GM21381 (cell line): ENCODE measurements at regions not wholly inside any gene's neighbourhood (a gene's known extent, or its start where the extent isn't known, plus 50 kb on each side); places are given as distances from the start of the nearest gene placed in this dataset.

ENCODE experiments used
- ATAC-seq: cut with Tn5 transposase; IDR thresholded peaks from one replicate; pipeline ENCODE4 v1.9.1; 2021; ENCODE audit warnings: mild to moderate bottlenecking, moderate library complexity; ENCODE audit not compliant: unreplicated experiment

DNA sequence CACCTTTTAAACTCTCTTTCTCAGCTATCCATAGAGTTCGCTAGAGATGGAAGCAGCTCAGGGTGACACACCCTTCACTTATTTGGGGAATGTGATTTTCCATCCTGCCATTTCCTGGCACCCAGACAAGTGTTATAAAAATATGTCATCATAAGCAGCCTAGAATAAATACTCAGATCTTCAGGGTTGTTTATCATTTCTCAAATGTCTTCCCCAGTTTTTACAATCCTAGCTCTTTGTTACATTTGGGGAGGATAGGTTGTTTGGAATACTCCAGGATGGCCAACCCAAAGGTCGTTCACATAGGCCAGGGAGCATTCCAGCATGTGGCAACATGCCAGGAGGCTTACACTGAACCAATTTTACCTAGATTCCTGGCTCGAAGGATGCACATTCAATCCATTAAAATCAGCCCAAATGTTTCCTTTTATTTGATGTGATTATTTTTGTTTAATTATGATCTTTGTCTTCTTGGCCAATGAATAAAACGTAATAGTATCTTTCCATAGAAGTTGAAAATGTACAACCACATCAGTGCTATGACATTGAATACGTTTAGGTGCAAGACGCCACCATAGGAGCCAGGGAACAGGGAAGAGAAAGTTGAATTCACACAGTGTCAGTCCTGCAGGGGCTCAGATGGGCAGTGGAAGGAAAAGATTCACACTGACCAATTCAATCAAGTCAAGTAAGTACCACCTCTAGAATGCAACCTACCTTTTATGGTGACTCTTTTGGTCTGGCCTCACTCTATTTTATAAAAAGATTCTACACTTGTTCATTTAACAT lies 537.7 kb upstream of the MDFIC2 start:
- no peak for ATAC-seq

DNA sequence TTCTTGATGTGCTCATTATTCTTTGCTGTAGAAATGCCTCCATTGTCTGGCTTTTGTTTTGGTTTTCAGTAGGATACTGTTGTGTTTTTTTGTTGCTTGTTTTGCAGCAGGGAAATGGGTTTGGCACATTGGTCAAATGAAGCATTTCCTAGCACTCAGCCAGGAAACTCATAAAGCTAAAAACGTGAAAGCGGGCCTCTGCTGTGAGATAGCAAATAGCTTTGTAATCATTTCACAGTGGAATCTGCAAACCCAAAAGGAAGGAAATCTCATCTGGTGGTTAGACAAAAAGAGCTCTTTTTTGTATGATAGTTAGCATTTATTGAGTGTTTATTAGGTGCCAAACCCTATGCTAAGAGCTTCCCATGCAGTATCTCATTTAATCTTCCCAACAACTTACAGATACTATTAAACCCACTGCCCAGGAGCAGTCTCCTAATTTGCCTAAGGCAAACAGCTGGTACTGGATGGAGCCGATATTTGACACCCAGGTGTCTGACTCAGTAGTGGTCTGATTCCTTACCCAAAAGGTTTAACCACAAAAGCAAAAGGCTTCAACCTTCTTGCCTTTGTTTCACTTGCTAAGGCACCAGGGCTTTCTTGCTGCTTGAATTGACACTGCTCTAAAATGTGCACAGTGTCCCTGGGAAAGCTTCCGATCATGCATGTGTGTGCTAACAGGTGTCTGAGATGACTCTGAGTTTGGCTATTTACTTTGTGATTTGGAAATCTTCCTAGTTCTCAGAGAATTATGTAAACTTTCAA lies 527.9 kb upstream of the MDFIC2 start:
- no peak for ATAC-seq

DNA sequence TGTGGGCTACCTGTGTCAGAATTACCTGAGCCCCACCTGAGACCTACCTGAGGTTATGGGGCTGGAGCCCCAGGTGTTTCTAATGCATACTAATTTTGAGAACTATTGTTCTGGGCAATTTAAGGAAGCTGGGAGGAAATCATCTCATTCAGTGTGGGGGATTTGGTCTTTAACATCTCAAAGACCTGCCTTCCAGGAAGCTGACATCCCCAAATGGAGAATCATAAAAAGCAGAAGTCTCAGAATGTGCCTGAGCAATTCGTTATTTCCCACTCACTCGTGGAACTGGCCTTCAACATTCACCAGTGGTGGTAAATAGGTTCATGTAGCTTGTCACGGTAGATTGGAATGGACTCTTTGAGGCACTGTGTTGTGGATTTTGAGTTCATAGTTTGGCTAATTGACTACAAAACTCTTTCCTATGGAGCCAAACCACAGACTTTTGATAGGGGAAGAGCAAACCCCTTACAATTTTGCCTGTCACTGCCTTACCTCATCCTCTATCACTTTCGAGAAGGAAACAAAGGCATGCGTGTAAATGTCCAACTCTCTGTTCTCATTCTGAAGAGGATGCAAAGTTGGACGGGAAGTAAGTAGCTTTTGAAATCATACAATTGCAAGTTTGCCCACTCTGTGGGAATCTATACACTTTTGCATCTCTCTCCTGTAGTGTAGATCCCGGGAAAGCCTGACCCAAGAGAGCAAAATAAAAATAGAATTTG lies 521.0 kb upstream of the MDFIC2 start:
- no peak for ATAC-seq

- no peak for ATAC-seq
Measured at GRCh38 chr3:70832834-70833205, 520.4 kb upstream of the MDFIC2 start.

DNA sequence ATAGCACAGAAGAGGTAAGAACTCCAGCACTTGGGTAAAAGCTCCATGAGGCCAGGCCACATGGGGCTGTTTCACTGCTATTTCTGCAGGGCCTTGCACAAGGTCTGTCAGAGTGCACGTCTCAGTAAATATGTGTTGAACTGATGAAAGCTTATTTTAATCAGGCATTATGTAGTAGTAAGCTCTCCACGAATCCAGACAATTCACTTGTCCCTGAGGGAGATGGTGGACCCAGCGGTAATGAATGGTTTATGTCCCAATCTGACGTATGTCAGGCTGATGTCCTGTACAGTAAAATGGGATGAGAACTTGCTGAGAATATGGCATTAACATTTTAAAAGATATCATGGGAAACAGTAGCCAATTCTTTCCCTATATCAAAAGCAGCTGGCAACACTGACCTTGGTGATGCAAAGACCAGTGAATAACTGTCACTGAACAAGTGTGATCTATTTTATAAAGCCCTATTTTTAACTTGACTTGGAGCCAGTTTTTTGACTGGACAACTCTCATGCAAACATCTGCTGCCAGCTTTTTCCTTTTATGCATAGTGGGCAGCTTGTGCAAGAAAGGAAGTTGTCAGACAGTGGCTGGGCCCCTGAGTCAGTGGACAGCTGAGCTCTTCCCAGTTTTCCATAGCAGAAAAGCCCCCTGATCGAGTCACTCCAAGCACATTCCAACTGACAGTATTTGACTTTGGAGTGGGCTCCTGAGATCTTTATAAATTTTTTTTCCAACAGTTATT lies 519.8 kb upstream of the MDFIC2 start:
- no peak for ATAC-seq

- no peak for ATAC-seq
Measured at GRCh38 chr3:70829092-70829491, 516.7 kb upstream of the MDFIC2 start.

DNA sequence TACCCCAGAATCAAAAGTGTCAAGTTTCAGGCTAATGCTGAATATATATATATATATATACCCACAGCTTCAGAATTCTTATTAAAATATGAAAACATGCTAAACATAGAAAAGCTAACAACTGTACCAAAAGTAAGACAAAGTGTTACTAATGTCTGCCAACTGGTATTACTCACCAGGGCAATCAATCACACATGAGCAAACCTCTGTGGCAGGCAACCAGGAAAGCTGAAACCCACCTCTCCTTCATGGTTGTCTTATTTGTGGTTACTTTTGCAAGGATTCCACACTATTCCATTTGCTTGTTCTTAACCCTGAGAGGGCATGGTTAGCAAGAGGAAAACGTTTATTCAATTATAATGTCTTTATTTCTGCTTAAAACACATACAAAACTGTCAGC lies 512.3 kb upstream of the MDFIC2 start:
- no peak for ATAC-seq

GRCh38 chr3:70824078-70824477 lies 511.6 kb upstream of the MDFIC2 start:
- ATAC-seq = no peak

DNA sequence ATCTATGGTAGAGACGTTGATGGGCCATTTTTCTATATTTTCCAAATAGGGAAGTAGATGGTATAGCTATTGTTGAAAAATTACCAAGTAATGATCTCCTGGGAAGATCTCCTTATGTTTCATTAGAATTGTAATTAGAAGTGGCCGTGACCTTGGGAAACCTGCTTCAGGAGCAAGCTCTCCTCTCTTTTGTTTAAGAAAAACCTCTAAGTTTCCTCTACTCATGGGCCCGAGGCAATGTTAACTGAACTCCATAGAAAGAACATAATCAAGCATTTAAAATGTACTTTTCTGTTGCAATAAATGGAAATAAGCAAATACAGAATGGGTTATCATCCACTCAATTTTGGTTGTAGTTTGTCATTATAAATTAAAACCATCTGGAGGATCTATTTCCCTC lies 511.2 kb upstream of the MDFIC2 start:
- ATAC-seq = no peak

DNA sequence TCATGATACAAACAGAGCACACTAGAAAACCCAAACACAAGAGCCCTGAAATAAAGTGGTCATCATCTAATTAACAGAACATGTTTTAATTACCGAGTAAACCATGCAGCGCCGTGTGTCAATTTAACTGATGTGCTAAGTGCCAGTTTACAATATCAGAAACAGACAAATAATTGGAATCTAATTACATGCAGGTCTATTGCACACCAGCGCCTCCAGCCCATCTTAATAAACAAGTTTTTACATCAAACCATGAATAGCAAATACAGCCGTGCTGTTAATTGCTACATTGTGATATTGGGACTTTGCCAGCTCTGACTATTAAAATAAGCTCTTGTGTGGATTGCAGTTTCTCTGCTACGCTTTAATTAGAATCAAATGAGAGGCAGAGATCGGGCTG lies 510.2 kb upstream of the MDFIC2 start:
- ATAC-seq = no peak

- ATAC-seq = no peak
Measured at GRCh38 chr3:70821602-70822001, 509.2 kb upstream of the MDFIC2 start.

DNA sequence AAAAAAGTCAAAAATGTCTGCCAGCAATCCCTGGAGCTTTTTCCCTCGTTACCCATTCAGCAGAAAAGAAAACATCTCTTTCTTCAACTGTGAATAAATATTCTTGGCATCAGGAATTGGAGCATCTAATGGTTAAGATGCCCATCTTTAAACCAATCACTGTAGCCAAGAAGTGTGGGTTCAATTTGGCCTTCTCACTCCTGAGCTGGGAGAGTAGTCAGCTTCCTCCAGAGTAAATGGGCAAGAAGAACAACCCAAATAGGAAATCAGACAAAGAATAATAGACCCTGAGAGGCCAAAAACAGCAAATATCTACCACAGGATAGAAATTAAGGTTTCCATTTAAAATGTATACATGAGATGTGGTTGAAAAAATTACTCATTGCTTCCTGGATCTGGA lies 508.0 kb upstream of the MDFIC2 start:
- no peak for ATAC-seq

GRCh38 chr3:70818145-70818544 lies 505.7 kb upstream of the MDFIC2 start:
- no peak for ATAC-seq

GRCh38 chr3:70816346-70816745 lies 503.9 kb upstream of the MDFIC2 start:
- no peak for ATAC-seq

- ATAC-seq = no peak
Measured at GRCh38 chr3:70815817-70816216, 503.4 kb upstream of the MDFIC2 start.

DNA sequence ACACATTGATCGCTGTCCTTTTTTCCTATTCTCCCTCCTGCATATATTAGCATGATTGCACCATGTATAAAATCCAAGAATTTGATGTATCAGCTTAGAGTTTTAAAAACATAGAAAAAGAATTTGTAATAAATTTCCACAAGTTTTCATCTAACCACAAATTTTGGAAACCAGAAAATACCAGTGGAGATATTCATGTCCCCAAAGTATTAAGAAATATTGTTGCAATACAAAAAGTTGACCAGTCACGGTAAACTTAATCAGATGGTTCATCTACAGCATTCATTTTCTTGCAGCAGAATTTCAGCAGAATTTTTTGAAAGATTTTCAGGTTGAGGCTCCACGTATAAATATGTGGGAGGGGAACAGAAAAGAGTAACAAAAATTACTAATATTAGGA lies 500.9 kb upstream of the MDFIC2 start:
- no peak for ATAC-seq

GRCh38 chr3:70811880-70812279 lies 499.4 kb upstream of the MDFIC2 start:
- no peak for ATAC-seq

GRCh38 chr3:70808881-70809280 lies 496.4 kb upstream of the MDFIC2 start:
- no peak for ATAC-seq

DNA sequence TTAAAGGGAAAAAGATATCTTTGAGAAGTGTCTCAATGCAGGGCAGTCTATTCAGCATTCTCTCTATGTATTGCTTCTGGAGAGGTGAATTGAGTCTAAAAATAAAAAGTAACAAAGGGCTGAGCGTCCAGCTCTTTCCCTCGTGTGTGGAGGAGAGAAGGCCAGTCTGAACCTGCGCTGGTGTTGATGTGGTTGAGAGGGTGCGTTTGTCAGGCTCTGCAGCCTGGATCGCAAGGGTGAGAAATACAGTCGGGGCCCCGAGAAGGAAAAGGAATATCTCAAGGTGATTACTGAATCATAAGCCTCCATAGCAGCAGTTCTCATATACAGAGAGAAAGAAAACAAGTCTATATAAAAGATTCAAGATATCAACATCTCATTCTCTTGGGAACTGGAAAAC lies 494.1 kb upstream of the MDFIC2 start:
- no peak for ATAC-seq

- ATAC-seq = no peak
Measured at GRCh38 chr3:70806021-70806420, 493.6 kb upstream of the MDFIC2 start.
